ENCODE measurements at regions not wholly inside any gene's neighbourhood (a gene's known extent, or its start where the extent isn't known, plus 50 kb on each side); places are given as distances from the start of the nearest gene placed in this dataset.
"Not testable (repeated sequence)": the region's sequence is repeated elsewhere in the genome, so short reads cannot be mapped to it uniquely, and the experiment has no call there.

- DNase-seq: no peak
Observed at GRCh38 chr18:34942276-34942675, 98.9 kb upstream of the MAPRE2 start.

- no peak for DNase-seq
Observed at GRCh38 chr18:34942975-34943374, 98.2 kb upstream of the MAPRE2 start.

GRCh38 chr18:34943587-34943986 lies 97.6 kb upstream of the MAPRE2 start:
- no peak for DNase-seq

GRCh38 chr18:34947711-34948125 lies 93.5 kb upstream of the MAPRE2 start:
- DNase-seq: no peak

GRCh38 chr18:34951625-34952379 lies 89.4 kb upstream of the MAPRE2 start:
- DNase-seq: no peak

- DNase-seq: no peak
Observed at GRCh38 chr18:34953212-34953611, 88.0 kb upstream of the MAPRE2 start.

- not testable (repeated sequence) for DNase-seq
Observed at GRCh38 chr18:34955494-34955893, 85.7 kb upstream of the MAPRE2 start.

- no peak for DNase-seq
Observed at GRCh38 chr18:34956663-34957062, 84.5 kb upstream of the MAPRE2 start.

GRCh38 chr18:34957119-34957863 lies 83.9 kb upstream of the MAPRE2 start:
- no peak for DNase-seq

- DNase-seq: no peak
Observed at GRCh38 chr18:34957864-34958259, 83.4 kb upstream of the MAPRE2 start.

- no peak for DNase-seq
Observed at GRCh38 chr18:34959211-34959829, 81.9 kb upstream of the MAPRE2 start.

- DNase-seq: no peak
Observed at GRCh38 chr18:34959989-34960388, 81.2 kb upstream of the MAPRE2 start.

GRCh38 chr18:34965108-34965507 lies 76.1 kb upstream of the MAPRE2 start:
- no peak for DNase-seq

GRCh38 chr18:34965566-34965965 lies 75.6 kb upstream of the MAPRE2 start:
- no peak for DNase-seq

GRCh38 chr18:34970106-34970505 lies 71.1 kb upstream of the MAPRE2 start:
- no peak for DNase-seq

- DNase-seq: no peak
Observed at GRCh38 chr18:34971313-34971712, 69.9 kb upstream of the MAPRE2 start.

GRCh38 chr18:34972765-34973414 lies 68.3 kb upstream of the MAPRE2 start:
- DNase-seq: no peak

- DNase-seq: no peak
Observed at GRCh38 chr18:34976123-34976522, 65.1 kb upstream of the MAPRE2 start.

GRCh38 chr18:34976534-34976898 lies 64.7 kb upstream of the MAPRE2 start:
- DNase-seq: no peak

- peak; percentile 67 to 75 (median 70) for DNase-seq
Observed at GRCh38 chr18:34976899-34977837, 64.0 kb upstream of the MAPRE2 start.

GRCh38 chr18:34977838-34978532 lies 63.2 kb upstream of the MAPRE2 start:
- DNase-seq: peak in 5 of 6 experiments; percentile 7 to 40 (median 21)

GRCh38 chr18:34978533-34978893 lies 62.7 kb upstream of the MAPRE2 start:
- peak in 1 of 6 experiments; percentile 35 for DNase-seq

Measured in stimulated activated naive CD4-positive, alpha-beta T cell (primary cell).